ENCODE measurements at regions not wholly inside any gene's neighbourhood (a gene's known extent, or its start where the extent isn't known, plus 50 kb on each side); places are given as distances from the start of the nearest gene placed in this dataset.

- DNase-seq = peak; percentile 43 to 63 (median 56)
These were observed 275.1 kb downstream of the GPM6A start for GRCh38 chr4:175536852-175537453.

GRCh38 chr4:175539498-175539897 is 272.6 kb downstream of the GPM6A start:
- no peak for DNase-seq

- no peak for DNase-seq
These were observed 271.9 kb downstream of the GPM6A start for GRCh38 chr4:175540151-175540550.

- DNase-seq = no peak
These were observed 271.3 kb downstream of the GPM6A start for GRCh38 chr4:175540732-175541131.

- DNase-seq = peak; percentile 52 to 82 (median 56)
These were observed 269.3 kb downstream of the GPM6A start for GRCh38 chr4:175542786-175543185.

GRCh38 chr4:175559126-175559525 is 252.9 kb downstream of the GPM6A start:
- DNase-seq = no peak

GRCh38 chr4:175559526-175559925 is 252.5 kb downstream of the GPM6A start:
- no peak for DNase-seq

GRCh38 chr4:175560604-175561003 is 251.5 kb downstream of the GPM6A start:
- DNase-seq = peak; percentile 28 to 75 (median 58)

GRCh38 chr4:175561696-175562095 is 250.4 kb downstream of the GPM6A start:
- DNase-seq = no peak

- no peak for DNase-seq
These were observed 250.0 kb downstream of the GPM6A start for GRCh38 chr4:175562111-175562510.

GRCh38 chr4:175562542-175562941 is 249.5 kb downstream of the GPM6A start:
- DNase-seq = no peak
